GM23338 (cell line): ENCODE measurements at regions not wholly inside any gene's neighbourhood (a gene's known extent, or its start where the extent isn't known, plus 50 kb on each side); places are given as distances from the start of the nearest gene placed in this dataset.
"Not testable (repeated sequence)": the region's sequence is repeated elsewhere in the genome, so short reads cannot be mapped to it uniquely, and the experiment has no call there.

Experiments used
- ATAC-seq: fragments of 200-7000 bp; cut with Tn5 transposase; 3 replicates; pipeline ENCODE4 v1.9.1; 2020
- DNase-seq: peaks from one replicate; pipeline ENCODE4 v3.0.0-alpha.2; 2015; ENCODE audit warnings: low spot score
- H2AFZ ChIP-seq: fragments of 200-600 bp; sonication (generic); 2 replicates; pipeline ENCODE4 v1.8.0; 2016; ENCODE audit warnings: antibody characterized with exemption, mild to moderate bottlenecking, moderate library complexity
- H3F3A ChIP-seq: fragments of 200-600 bp; sonication (generic); replicated peaks from 2 replicates; pipeline ENCODE4 v1.8.0; 2017; ENCODE audit warnings: antibody characterized with exemption, mixed run types, low read depth
- H3K27ac ChIP-seq: fragments of 200-600 bp; sonication (generic); 2 replicates; pipeline ENCODE4 v1.6.1; 2016; ENCODE audit warnings: low read depth
- H3K27me3 ChIP-seq: fragments of 200-600 bp; sonication (generic); 2 replicates; pipeline ENCODE4 v1.8.0; 2016; ENCODE audit warnings: mild to moderate bottlenecking, mixed run types, moderate library complexity; ENCODE audit not compliant: insufficient read depth
- H3K36me3 ChIP-seq: fragments of 200-600 bp; sonication (generic); 2 replicates; pipeline ENCODE4 v1.8.0; 2016; ENCODE audit warnings: mild to moderate bottlenecking; ENCODE audit not compliant: insufficient read depth
- H3K4me1 ChIP-seq: fragments of 200-600 bp; sonication (generic); 2 replicates; pipeline ENCODE4 v1.8.0; 2016; ENCODE audit warnings: mild to moderate bottlenecking, moderate library complexity; ENCODE audit not compliant: insufficient read depth
- H3K4me2 ChIP-seq: fragments of 200-600 bp; sonication (generic); 2 replicates; pipeline ENCODE4 v1.7.1; 2017; ENCODE audit warnings: mixed run types
- H3K4me3 ChIP-seq: fragments of 200-600 bp; sonication (generic); 2 replicates; pipeline ENCODE4 v1.6.1; 2016; ENCODE audit warnings: mixed run types
- H3K79me2 ChIP-seq: fragments of 200-600 bp; sonication (generic); replicated peaks from 2 replicates; pipeline ENCODE4 v1.8.0; 2017; ENCODE audit warnings: mild to moderate bottlenecking; ENCODE audit not compliant: insufficient read depth
- H3K9me2 ChIP-seq: fragments of 200-600 bp; sonication (generic); 2 replicates; pipeline ENCODE4 v1.8.0; 2017; ENCODE audit not compliant: insufficient read depth
- H4K20me1 ChIP-seq: fragments of 200-600 bp; sonication (generic); replicated peaks from 2 replicates; pipeline ENCODE4 v1.8.0; 2017; ENCODE audit warnings: mild to moderate bottlenecking; ENCODE audit not compliant: insufficient read depth
- H3K27ac Mint-ChIP-seq: 2 replicates; pipeline ENCODE4 v1.8.0; 2020; ENCODE audit warnings: inconsistent platforms, mild to moderate bottlenecking, moderate library complexity, mixed read lengths
- H3K27me3 Mint-ChIP-seq: 3 replicates; pipeline ENCODE4 v1.8.0; 2022; ENCODE audit warnings: low read depth, mild to moderate bottlenecking, moderate library complexity, mixed read lengths, inconsistent platforms; ENCODE audit not compliant: insufficient read depth, poor library complexity
- H3K36me3 Mint-ChIP-seq: 3 replicates; pipeline ENCODE4 v1.8.0; 2021; ENCODE audit warnings: low read depth, mild to moderate bottlenecking, inconsistent platforms, moderate library complexity, mixed read lengths
- H3K4me1 Mint-ChIP-seq: 3 replicates; pipeline ENCODE4 v1.8.0; 2020; ENCODE audit warnings: mild to moderate bottlenecking, inconsistent platforms, mixed read lengths
- H3K4me3 Mint-ChIP-seq: 3 replicates; pipeline ENCODE4 v1.8.0; 2021; ENCODE audit warnings: moderate library complexity, mild to moderate bottlenecking, inconsistent platforms, mixed read lengths
- H3K9me3 Mint-ChIP-seq: 3 replicates; pipeline ENCODE4 v1.8.0; 2020; ENCODE audit warnings: moderate library complexity, mild to moderate bottlenecking, inconsistent platforms, mixed read lengths
- CREB1 ChIP-seq: fragments of 250-450 bp; sonication (Bioruptor Pico); IDR thresholded peaks from 2 replicates; pipeline ENCODE4 v1.5.0; 2020; ENCODE audit warnings: low read depth, mild to moderate bottlenecking, moderate library complexity
- NANOG ChIP-seq: IDR thresholded peaks from 2 replicates; pipeline ENCODE4 v1.6.1; 2016; ENCODE audit warnings: antibody characterized with exemption, borderline replicate concordance
- ZNF462 ChIP-seq: fragments of 250-450 bp; sonication (Bioruptor Pico); IDR thresholded peaks from 2 replicates; pipeline ENCODE4 v1.5.0; 2020; ENCODE audit warnings: mild to moderate bottlenecking, moderate library complexity
- TF ChIP-seq, protein P1 (sequence below), 2 experiments: fragments of 200-600 bp in 1 of 2; sonication (generic) in 1 of 2; conservative IDR thresholded peaks; 2 replicates each; pipeline versions ENCODE4 v1.5.1 to v1.6.1; 2016 to 2017; ENCODE audit warnings: antibody characterized with exemption in 2 of 2, low read depth in 2 of 2, mild to moderate bottlenecking in 2 of 2, moderate library complexity in 1 of 2

DNA sequence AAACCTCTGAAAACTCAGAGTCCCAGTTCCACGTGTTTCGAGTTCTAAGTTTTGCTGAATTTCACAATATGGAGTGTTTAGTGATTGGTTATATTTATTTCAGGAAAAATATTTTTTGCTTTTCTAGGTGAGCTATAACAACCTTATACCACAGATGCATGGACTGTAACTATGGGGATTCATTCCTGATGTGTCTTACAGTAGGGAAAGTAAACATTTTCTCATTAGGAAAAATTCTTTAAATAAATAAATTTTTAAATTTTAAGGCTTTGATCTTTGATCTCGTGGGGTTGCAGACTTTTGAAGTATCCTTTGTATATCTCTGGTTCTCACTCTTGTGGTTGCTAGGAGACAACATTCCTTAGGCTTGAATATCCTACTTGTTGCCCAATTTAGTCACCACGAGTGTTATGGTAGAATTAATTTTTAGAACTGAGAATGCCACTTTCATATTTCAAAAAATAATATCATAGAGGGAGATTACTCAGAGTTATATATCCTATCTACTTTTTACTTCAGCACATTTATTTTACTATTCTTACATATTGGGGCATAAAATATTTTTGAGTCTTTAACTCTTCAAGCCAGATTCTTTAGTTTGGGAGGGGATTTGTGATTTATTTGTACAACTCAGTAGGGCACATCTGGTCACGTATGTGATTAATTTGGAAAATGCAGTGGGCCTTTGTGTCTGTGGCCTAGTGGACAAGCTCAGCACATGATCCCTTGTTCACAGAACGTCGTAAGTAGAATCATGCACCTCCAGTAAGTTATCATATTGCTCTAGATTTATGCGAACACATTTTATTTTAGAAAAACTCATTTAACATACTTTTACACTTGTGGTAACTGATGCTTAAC lies 224.0 kb downstream of the TTC6 start (continued):
- TF ChIP-seq CREB1 (no peak), ZNF462 (CRISPR knock-in tag) (no peak), NANOG (no peak)
- TF ChIP-seq, protein P1, sequence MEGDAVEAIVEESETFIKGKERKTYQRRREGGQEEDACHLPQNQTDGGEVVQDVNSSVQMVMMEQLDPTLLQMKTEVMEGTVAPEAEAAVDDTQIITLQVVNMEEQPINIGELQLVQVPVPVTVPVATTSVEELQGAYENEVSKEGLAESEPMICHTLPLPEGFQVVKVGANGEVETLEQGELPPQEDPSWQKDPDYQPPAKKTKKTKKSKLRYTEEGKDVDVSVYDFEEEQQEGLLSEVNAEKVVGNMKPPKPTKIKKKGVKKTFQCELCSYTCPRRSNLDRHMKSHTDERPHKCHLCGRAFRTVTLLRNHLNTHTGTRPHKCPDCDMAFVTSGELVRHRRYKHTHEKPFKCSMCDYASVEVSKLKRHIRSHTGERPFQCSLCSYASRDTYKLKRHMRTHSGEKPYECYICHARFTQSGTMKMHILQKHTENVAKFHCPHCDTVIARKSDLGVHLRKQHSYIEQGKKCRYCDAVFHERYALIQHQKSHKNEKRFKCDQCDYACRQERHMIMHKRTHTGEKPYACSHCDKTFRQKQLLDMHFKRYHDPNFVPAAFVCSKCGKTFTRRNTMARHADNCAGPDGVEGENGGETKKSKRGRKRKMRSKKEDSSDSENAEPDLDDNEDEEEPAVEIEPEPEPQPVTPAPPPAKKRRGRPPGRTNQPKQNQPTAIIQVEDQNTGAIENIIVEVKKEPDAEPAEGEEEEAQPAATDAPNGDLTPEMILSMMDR (conservative IDR thresholded peaks at IDR 0.05; ENCODE audit: low read depth in 2 of 2) = no peak

GRCh38 chr14:37820810-37821209 lies 225.4 kb downstream of the TTC6 start:
- not testable (repeated sequence) for H3K4me3 Mint-ChIP-seq, H3K27me3 ChIP-seq, H4K20me1 ChIP-seq, H2AFZ ChIP-seq, H3K9me3 Mint-ChIP-seq, H3K27ac ChIP-seq, H3K4me1 ChIP-seq, H3K4me2 ChIP-seq, H3K4me1 Mint-ChIP-seq, ATAC-seq, H3K4me3 ChIP-seq, H3K27me3 Mint-ChIP-seq, H3F3A ChIP-seq, H3K9me2 ChIP-seq, H3K36me3 Mint-ChIP-seq, H3K36me3 ChIP-seq, H3K27ac Mint-ChIP-seq, H3K79me2 ChIP-seq, DNase-seq
